IMR-90 (cell line): ENCODE measurements at regions not wholly inside any gene's neighbourhood (a gene's known extent, or its start where the extent isn't known, plus 50 kb on each side); places are given as distances from the start of the nearest gene placed in this dataset.
A peak's percentile ranks its signal among the peaks of the same experiment; 100 is the strongest.

Source experiments
- ATAC-seq: fragments of 200-7000 bp; cut with Tn5 transposase; 2 replicates; pipeline ENCODE4 v1.9.1; 2020; ENCODE audit warnings: low read depth, mild to moderate bottlenecking, moderate library complexity
- BruUV-seq: library from RNA; stranded (reverse); fragments of 400-500 nt; replicated peaks from 2 replicates; lab custom pipeline; 2021; lab: Mats Ljungman, UMichigan
- CTCF ChIA-PET: fragments of 300-600 bp; formaldehyde crosslinking; extraction: SDS; loops from one replicate; lab custom pipeline; 2021; ENCODE audit warnings: antibody characterized with exemption; lab: Yijun Ruan, JAX
- POLR2A ChIA-PET: fragments of 300-600 bp; sonication (Branson Sonifier 250); formaldehyde crosslinking; loops from one replicate; lab custom pipeline; 2022; ENCODE audit warnings: antibody characterized with exemption; ENCODE audit not compliant: unreplicated experiment; lab: Charles Lee
- DNase-seq: peaks from one replicate; pipeline ENCODE4 v3.0.0; 2013
- H2AFZ ChIP-seq: replicated peaks from 2 replicates; pipeline ENCODE3; 2013; ENCODE audit warnings: low read length, mild to moderate bottlenecking; ENCODE audit not compliant: poor library complexity
- H2AK5ac ChIP-seq: 2 replicates; pipeline ENCODE4 v1.6.1; 2013; ENCODE audit warnings: low read depth, low read length, inconsistent platforms
- H2AK9ac ChIP-seq: replicated peaks from 2 replicates; pipeline ENCODE3; 2013; ENCODE audit warnings: mild to moderate bottlenecking, low read depth, low read length, moderate library complexity; ENCODE audit not compliant: poor library complexity
- H2BK120ac ChIP-seq: 2 replicates; pipeline ENCODE4 v1.6.1; 2013; ENCODE audit warnings: low read depth, low read length, inconsistent platforms
- H2BK15ac ChIP-seq: 3 replicates; pipeline ENCODE4 v1.6.1; 2013; ENCODE audit warnings: low read depth, low read length, inconsistent platforms
- H2BK20ac ChIP-seq: 2 replicates; pipeline ENCODE4 v1.6.1; 2013; ENCODE audit warnings: low read depth, mild to moderate bottlenecking, inconsistent platforms, low read length, moderate library complexity
- H2BK5ac ChIP-seq: 2 replicates; pipeline ENCODE4 v1.6.1; 2013; ENCODE audit warnings: mild to moderate bottlenecking, low read depth, low read length, inconsistent platforms; ENCODE audit not compliant: poor library complexity, severe bottlenecking
- H3K14ac ChIP-seq: replicated peaks from 2 replicates; pipeline ENCODE4 v1.6.1; 2013; ENCODE audit warnings: low read depth, low read length, inconsistent platforms
- H3K18ac ChIP-seq: 2 replicates; pipeline ENCODE4 v1.6.1; 2013; ENCODE audit warnings: low read depth, low read length, control low read depth
- H3K23ac ChIP-seq: 2 replicates; pipeline ENCODE4 v1.6.1; 2013; ENCODE audit warnings: low read depth, low read length, inconsistent platforms
- H3K27ac ChIP-seq: 2 replicates; pipeline ENCODE4 v1.5.1; 2013; ENCODE audit warnings: mild to moderate bottlenecking, control low read depth, low read length; ENCODE audit not compliant: insufficient read depth
- H3K27me3 ChIP-seq: 2 replicates; pipeline ENCODE4 v1.6.1; 2013; ENCODE audit warnings: low read length; ENCODE audit not compliant: control insufficient read depth, insufficient read depth
- H3K36me3 ChIP-seq: 2 replicates; pipeline ENCODE4 v1.6.1; 2013; ENCODE audit warnings: low read length, mixed read lengths; ENCODE audit not compliant: control insufficient read depth, insufficient read depth
- H3K4ac ChIP-seq: 2 replicates; pipeline ENCODE4 v1.6.1; 2013; ENCODE audit warnings: low read depth, low read length, inconsistent platforms
- H3K4me1 ChIP-seq: 2 replicates; pipeline ENCODE4 v1.6.1; 2013; ENCODE audit warnings: low read length, mixed read lengths; ENCODE audit not compliant: control insufficient read depth, insufficient read depth
- H3K4me2 ChIP-seq: 2 replicates; pipeline ENCODE4 v1.6.1; 2013; ENCODE audit warnings: low read depth, mild to moderate bottlenecking, control low read depth, low read length, moderate library complexity
- H3K4me3 ChIP-seq: 2 replicates; pipeline ENCODE4 v1.5.1; 2013; ENCODE audit warnings: low read depth, mild to moderate bottlenecking, control low read depth, low read length, moderate library complexity; ENCODE audit not compliant: insufficient read depth
- H3K56ac ChIP-seq: 2 replicates; pipeline ENCODE4 v1.6.1; 2013; ENCODE audit warnings: low read length, inconsistent platforms; ENCODE audit not compliant: insufficient read depth; ENCODE audit errors: extremely low read depth
- H3K79me1 ChIP-seq, 2 experiments: 2 replicates each; pipeline ENCODE4 v1.6.1; 2013; ENCODE audit warnings: low read length in 2 of 2, inconsistent platforms in 1 of 2, low read depth in 1 of 2
- H3K9ac ChIP-seq: 2 replicates; pipeline ENCODE4 v1.6.1; 2013; ENCODE audit warnings: low read depth, low read length, control low read depth
- H3K9me1 ChIP-seq: 2 replicates; pipeline ENCODE4 v1.6.1; 2013; ENCODE audit warnings: low read length, inconsistent platforms; ENCODE audit not compliant: insufficient read depth
- H3K9me3 ChIP-seq: 2 replicates; pipeline ENCODE4 v1.6.1; 2013; ENCODE audit warnings: low read length; ENCODE audit not compliant: control insufficient read depth, insufficient read depth
- H4K20me1 ChIP-seq: 2 replicates; pipeline ENCODE4 v1.6.1; 2013; ENCODE audit warnings: low read length, inconsistent platforms; ENCODE audit not compliant: insufficient read depth
- H4K5ac ChIP-seq: 2 replicates; pipeline ENCODE4 v1.6.1; 2013; ENCODE audit warnings: mild to moderate bottlenecking, low read depth, low read length, control low read depth
- H4K8ac ChIP-seq, 2 experiments: 2 replicates each; pipeline ENCODE4 v1.6.1; 2013; ENCODE audit warnings: low read depth in 2 of 2, low read length in 2 of 2, control low read depth in 1 of 2, inconsistent platforms in 1 of 2
- H4K91ac ChIP-seq: 2 replicates; pipeline ENCODE4 v1.6.1; 2013; ENCODE audit warnings: low read depth, low read length, inconsistent platforms; ENCODE audit not compliant: insufficient read depth
- BHLHE40 ChIP-seq: fragments of 150-350 bp; IDR thresholded peaks from 2 replicates; pipeline ENCODE4 v1.6.1; 2016; ENCODE audit warnings: mild to moderate bottlenecking, low read depth, low read length
- CEBPB ChIP-seq: IDR thresholded peaks from 2 replicates; pipeline ENCODE4 v1.6.1; 2012; ENCODE audit warnings: low read depth, low read length, improper control_type of control experiment
- CHD1 ChIP-seq: IDR thresholded peaks from 2 replicates; pipeline ENCODE4 v1.6.1; 2012; ENCODE audit warnings: low read depth, low read length, improper control_type of control experiment
- CTCF ChIP-seq: conservative IDR thresholded peaks from 2 replicates; pipeline ENCODE4 v1.5.1; 2012; ENCODE audit warnings: mild to moderate bottlenecking, low read depth, low read length, improper control_type of control experiment
- ELK1 ChIP-seq: fragments of 150-350 bp; IDR thresholded peaks from 2 replicates; pipeline ENCODE4 v1.6.1; 2016; ENCODE audit warnings: low read depth, mild to moderate bottlenecking, low read length, moderate library complexity, borderline replicate concordance
- FOS ChIP-seq: fragments of 150-350 bp; IDR thresholded peaks from 2 replicates; pipeline ENCODE4 v1.6.1; 2016; ENCODE audit warnings: low read depth, low read length
- MAFK ChIP-seq: IDR thresholded peaks from 2 replicates; pipeline ENCODE4 v1.6.1; 2012; ENCODE audit warnings: low read depth, low read length, improper control_type of control experiment
- MAZ ChIP-seq: IDR thresholded peaks from 2 replicates; pipeline ENCODE4 v1.6.1; 2012; ENCODE audit warnings: low read depth, mild to moderate bottlenecking, low read length, improper control_type of control experiment, moderate library complexity, borderline replicate concordance
- NFE2L2 ChIP-seq: fragments of 150-350 bp; IDR thresholded peaks from 2 replicates; pipeline ENCODE4 v1.6.1; 2016; ENCODE audit warnings: low read depth, mild to moderate bottlenecking, low read length
- POLR2A ChIP-seq: IDR thresholded peaks from 2 replicates; pipeline ENCODE4 v1.6.1; 2012; ENCODE audit warnings: mild to moderate bottlenecking, low read depth, low read length
- RAD21 ChIP-seq: IDR thresholded peaks from 2 replicates; pipeline ENCODE4 v1.6.1; 2012; ENCODE audit warnings: low read length, improper control_type of control experiment
- RCOR1 ChIP-seq: IDR thresholded peaks from 2 replicates; pipeline ENCODE4 v1.6.1; 2012; ENCODE audit warnings: mild to moderate bottlenecking, low read length, improper control_type of control experiment; ENCODE audit not compliant: insufficient replicate concordance
- RFX5 ChIP-seq: IDR thresholded peaks from 2 replicates; pipeline ENCODE4 v1.8.0; 2012; ENCODE audit warnings: low read depth, mild to moderate bottlenecking, low read length, moderate library complexity
- SMC3 ChIP-seq: fragments of 150-350 bp; IDR thresholded peaks from 2 replicates; pipeline ENCODE4 v1.6.1; 2016; ENCODE audit warnings: low read depth, mild to moderate bottlenecking, antibody characterized with exemption, low read length, moderate library complexity
- WGBS, 2 experiments: methylation state at CpG; one replicate each; pipeline versions ENCODE4 v1.1.5 to v1.1.7; 2013; ENCODE audit warnings: missing lambda C conversion rate in 2 of 2; ENCODE audit not compliant: insufficient read length in 1 of 2; ENCODE audit errors: extremely low coverage in 2 of 2; 5-methylcytosine and 5-hydroxymethylcytosine counted together
- dilution Hi-C: fragments of 300-500 bp; cut with HindIII; formaldehyde crosslinking; loops from one replicate; pipeline ENCODE4 v1.14.3; 2018; ENCODE audit warnings: low sequenced_read_pairs; ENCODE audit not compliant: unreplicated experiment
- in situ Hi-C: fragments of 300-500 bp; cut with MboI; formaldehyde crosslinking; loops from 3 replicates; pipeline ENCODE4 v1.14.3; 2019; ENCODE audit warnings: low sequenced_read_pairs, inconsistent platforms, mixed read lengths
- intact Hi-C: fragments of 100-400 bp; cut with micrococcal nuclease; formaldehyde crosslinking; loops from 2 replicates; pipeline ENCODE4 v1.10.0; 2022
- TF ChIP-seq, protein P1 (sequence below): fragments of 150-350 bp; IDR thresholded peaks from 2 replicates; pipeline ENCODE4 v1.6.1; 2017; ENCODE audit warnings: mild to moderate bottlenecking, antibody characterized with exemption, low read length, low read depth

DNA sequence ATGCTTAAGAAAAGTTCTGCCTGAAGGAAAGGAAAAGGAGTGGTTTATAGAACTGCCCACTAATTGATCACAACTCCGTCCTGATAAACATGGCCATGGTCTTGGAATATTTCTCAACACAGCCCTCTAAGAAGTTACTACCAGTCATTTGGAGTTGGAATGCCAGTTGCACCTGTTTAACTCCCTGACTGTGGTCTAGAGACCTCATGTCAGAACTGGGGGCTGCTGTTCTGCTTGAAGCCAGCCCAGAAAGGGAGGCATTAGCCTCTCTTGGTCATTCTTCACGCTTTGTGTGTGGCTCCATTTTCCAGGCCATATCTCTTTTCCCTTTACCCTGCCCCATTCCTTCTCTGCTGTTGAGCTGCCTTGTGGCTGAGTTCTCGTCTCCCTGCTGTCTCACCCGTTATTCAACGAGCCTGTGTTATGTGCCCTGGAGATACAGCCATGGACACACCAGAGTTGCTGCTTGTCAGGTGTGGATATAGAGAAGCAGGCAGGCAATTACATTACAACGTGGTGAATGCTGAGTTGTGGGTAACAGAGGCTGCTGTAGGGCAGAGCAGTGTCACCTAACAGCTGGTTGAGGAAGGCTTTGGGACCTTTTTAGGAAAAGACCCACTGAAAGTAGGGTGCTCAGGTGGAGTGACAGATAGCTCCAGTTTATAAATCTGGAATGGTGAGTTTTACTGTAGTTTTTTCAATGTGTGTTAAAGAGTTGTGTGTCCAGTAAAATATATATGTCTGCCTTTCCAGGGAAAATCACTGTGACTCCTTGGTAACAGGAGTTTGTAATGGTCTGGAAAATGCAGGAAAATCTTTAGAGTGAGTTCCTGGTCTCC lies 137.0 kb upstream of the IPO9 start:
- H2AK5ac ChIP-seq, result no peak overlapping the region
- peaks cover 55 to 93% of the 10 kb centered on the region in 2 experiments for H3K79me1 ChIP-seq
- no peak overlapping the region for H2BK120ac ChIP-seq
- no peak overlapping the region for H2AK9ac ChIP-seq
- no peak overlapping the region for H3K14ac ChIP-seq
- H4K91ac ChIP-seq, result no peak overlapping the region
- ChIA-PET CTCF (no interaction called here), POLR2A (no interaction called here)
- peaks cover 95% of the 10 kb centered on the region for H4K20me1 ChIP-seq
- in situ Hi-C loops (no loop called here), intact Hi-C loops (no loop called here), dilution Hi-C loops (no loop called here)
- no peak overlapping the region for H2AFZ ChIP-seq
- H3K4me2 ChIP-seq, result no peak overlapping the region
- H3K9me3 ChIP-seq, result no peaks in the 10 kb centered on the region
- H3K36me3 ChIP-seq, result no peaks in the 10 kb centered on the region
- no peak overlapping the region for H2BK5ac ChIP-seq
- no peak overlapping the region for H3K23ac ChIP-seq
- no peak overlapping the region for H3K18ac ChIP-seq
- peaks cover 49% of the 10 kb centered on the region for H3K9me1 ChIP-seq
- peaks cover 30% of the 10 kb centered on the region for H3K4me1 ChIP-seq
- whole genome bisulfite sequencing, 2 experiments, result 100% methylated on average over 1 of the region's 6 CpGs; no CpG with 5 or more reads in 1 of the 2 experiments
- no TSS peak for BruUV-seq
- H3K27me3 ChIP-seq, result no peaks in the 10 kb centered on the region
- no peak overlapping the region for H3K4me3 ChIP-seq
- H3K56ac ChIP-seq, result no peak overlapping the region
- DNase-seq (no peak), ATAC-seq (no peak)
- H3K27ac ChIP-seq, result no peak overlapping the region
- 0 out of 2 replicates have a peak overlapping the region, but pooled peaks have one; percentile 5 for H3K4ac ChIP-seq
- H2BK15ac ChIP-seq, result no peak overlapping the region
- H4K8ac ChIP-seq, result no peak overlapping the region
- H4K5ac ChIP-seq, result no peak overlapping the region
- no peak overlapping the region for H2BK20ac ChIP-seq
- no peak overlapping the region for H3K9ac ChIP-seq
- TF ChIP-seq ELK1 (no peak), CTCF (no peak), CHD1 (no peak), BHLHE40 (no peak), RFX5 (no peak), NFE2L2 (no peak), POLR2A (no peak), CEBPB (no peak), MAFK (no peak), SMC3 (no peak), RCOR1 (no peak), MAZ (no peak), FOS (no peak), RAD21 (no peak)
- TF ChIP-seq, protein P1, sequence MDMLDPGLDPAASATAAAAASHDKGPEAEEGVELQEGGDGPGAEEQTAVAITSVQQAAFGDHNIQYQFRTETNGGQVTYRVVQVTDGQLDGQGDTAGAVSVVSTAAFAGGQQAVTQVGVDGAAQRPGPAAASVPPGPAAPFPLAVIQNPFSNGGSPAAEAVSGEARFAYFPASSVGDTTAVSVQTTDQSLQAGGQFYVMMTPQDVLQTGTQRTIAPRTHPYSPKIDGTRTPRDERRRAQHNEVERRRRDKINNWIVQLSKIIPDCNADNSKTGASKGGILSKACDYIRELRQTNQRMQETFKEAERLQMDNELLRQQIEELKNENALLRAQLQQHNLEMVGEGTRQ, result no peak
